Gastroesophageal sphincter (tissue), 3 donors: ENCODE measurements at regions not wholly inside any gene's neighbourhood (a gene's known extent, or its start where the extent isn't known, plus 50 kb on each side); places are given as distances from the start of the nearest gene placed in this dataset.

Experiments
- CTCF ChIP-seq, 4 experiments: fragments of 200-600 bp in 2 of 4; fragments of 450-650 bp in 2 of 4; sonication (generic) in 1 of 4; IDR thresholded peaks; one replicate each; pipeline ENCODE4 v1.5.1; 2017 to 2019; ENCODE audit warnings: antibody characterized with exemption in 4 of 4, mild to moderate bottlenecking in 2 of 4, moderate library complexity in 2 of 4
- EP300 ChIP-seq: sonication (generic); formaldehyde crosslinking; IDR thresholded peaks from one replicate; pipeline ENCODE4 v1.6.1; 2017; ENCODE audit warnings: antibody characterized with exemption, mild to moderate bottlenecking
- POLR2A ChIP-seq, 2 donors: fragments of 450-650 bp; IDR thresholded peaks; one replicate each; pipeline ENCODE4 v1.6.1; 2017; ENCODE audit warnings: antibody characterized with exemption in 2 of 2, mild to moderate bottlenecking in 2 of 2, moderate library complexity in 1 of 2
- POLR2AphosphoS5 ChIP-seq: sonication (generic); formaldehyde crosslinking; IDR thresholded peaks from one replicate; pipeline ENCODE4 v1.6.1; 2017; ENCODE audit warnings: antibody characterized with exemption

GRCh38 chr6:113588646-113589045 is 268.5 kb upstream of the MARCKS start:
- TF ChIP-seq POLR2AphosphoS5 (no peak), CTCF (IDR thresholded peaks at IDR 0.05) (no peak), POLR2A (IDR thresholded peaks at IDR 0.05) (no peak), EP300 (no peak)
